ENCODE measurements at regions not wholly inside any gene's neighbourhood (a gene's known extent, or its start where the extent isn't known, plus 50 kb on each side); places are given as distances from the start of the nearest gene placed in this dataset.

GRCh38 chr2:146031158-146031557 lies 1511.2 kb upstream of the ZEB2 start:
- Mint-ChIP-seq H3K27me3 (ENCODE audit: insufficient read depth, unreplicated experiment) (no peaks in the 10 kb centered on the region), H3K4me3 (ENCODE audit: unreplicated experiment) (no peak overlapping the region), H3K27ac (ENCODE audit: low read depth, unreplicated experiment) (no peak overlapping the region), H3K4me1 (ENCODE audit: insufficient read depth, unreplicated experiment) (no peaks in the 10 kb centered on the region), H3K9me3 (ENCODE audit: unreplicated experiment) (no peaks in the 10 kb centered on the region), H3K36me3 (ENCODE audit: insufficient read depth, unreplicated experiment) (no peaks in the 10 kb centered on the region)
- ChIA-PET CTCF (no interaction called here), POLR2A (no interaction called here)
- no TSS peak for BruUV-seq (replicated peaks)
- TF ChIP-seq, protein P1, sequence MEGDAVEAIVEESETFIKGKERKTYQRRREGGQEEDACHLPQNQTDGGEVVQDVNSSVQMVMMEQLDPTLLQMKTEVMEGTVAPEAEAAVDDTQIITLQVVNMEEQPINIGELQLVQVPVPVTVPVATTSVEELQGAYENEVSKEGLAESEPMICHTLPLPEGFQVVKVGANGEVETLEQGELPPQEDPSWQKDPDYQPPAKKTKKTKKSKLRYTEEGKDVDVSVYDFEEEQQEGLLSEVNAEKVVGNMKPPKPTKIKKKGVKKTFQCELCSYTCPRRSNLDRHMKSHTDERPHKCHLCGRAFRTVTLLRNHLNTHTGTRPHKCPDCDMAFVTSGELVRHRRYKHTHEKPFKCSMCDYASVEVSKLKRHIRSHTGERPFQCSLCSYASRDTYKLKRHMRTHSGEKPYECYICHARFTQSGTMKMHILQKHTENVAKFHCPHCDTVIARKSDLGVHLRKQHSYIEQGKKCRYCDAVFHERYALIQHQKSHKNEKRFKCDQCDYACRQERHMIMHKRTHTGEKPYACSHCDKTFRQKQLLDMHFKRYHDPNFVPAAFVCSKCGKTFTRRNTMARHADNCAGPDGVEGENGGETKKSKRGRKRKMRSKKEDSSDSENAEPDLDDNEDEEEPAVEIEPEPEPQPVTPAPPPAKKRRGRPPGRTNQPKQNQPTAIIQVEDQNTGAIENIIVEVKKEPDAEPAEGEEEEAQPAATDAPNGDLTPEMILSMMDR (IDR thresholded peaks at IDR 0.05; ENCODE audit: unreplicated experiment), result no peak
- peak; percentile 36 for DNase-seq (ENCODE audit: unreplicated experiment)
- intact Hi-C loops (cut with micrococcal nuclease), result no loop called here

DNA sequence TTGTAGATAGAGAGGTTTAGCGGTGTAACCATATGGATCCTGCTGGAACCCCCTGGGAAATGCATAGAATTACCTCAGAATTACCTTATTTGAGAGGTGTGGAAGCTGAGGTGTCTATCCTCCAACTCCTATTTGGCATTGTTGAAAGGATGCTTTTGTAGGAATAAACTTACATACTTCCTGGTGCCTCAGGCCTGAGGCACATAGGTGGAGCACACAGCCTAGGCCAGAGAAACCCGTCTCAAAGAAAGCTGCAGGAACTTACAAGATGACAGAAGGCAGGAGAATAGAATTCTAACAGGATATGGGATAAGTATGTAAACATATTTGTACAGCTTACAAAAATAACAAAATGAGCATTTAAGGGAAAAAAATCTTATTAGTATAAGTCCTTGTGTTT lies 1507.2 kb upstream of the ZEB2 start:
- Mint-ChIP-seq H3K9me3 (ENCODE audit: unreplicated experiment) (no peaks in the 10 kb centered on the region), H3K4me3 (ENCODE audit: unreplicated experiment) (no peak overlapping the region), H3K27ac (ENCODE audit: low read depth, unreplicated experiment) (no peak overlapping the region), H3K36me3 (ENCODE audit: insufficient read depth, unreplicated experiment) (no peaks in the 10 kb centered on the region), H3K4me1 (ENCODE audit: insufficient read depth, unreplicated experiment) (no peaks in the 10 kb centered on the region), H3K27me3 (ENCODE audit: insufficient read depth, unreplicated experiment) (no peaks in the 10 kb centered on the region)
- intact Hi-C loops (cut with micrococcal nuclease), result no loop called here
- TF ChIP-seq, protein P1 (IDR thresholded peaks at IDR 0.05; ENCODE audit: unreplicated experiment), result no peak
- POLR2A ChIA-PET, result no interaction called here
- CTCF ChIA-PET, result interaction anchor here (0.7 kb wide), 1 partner anchor 733 kb away, joined by 3 read pairs; no protein-coding TSS in a partner anchor
- no TSS peak for BruUV-seq (replicated peaks)
- DNase-seq (ENCODE audit: unreplicated experiment), result no peak

DNA sequence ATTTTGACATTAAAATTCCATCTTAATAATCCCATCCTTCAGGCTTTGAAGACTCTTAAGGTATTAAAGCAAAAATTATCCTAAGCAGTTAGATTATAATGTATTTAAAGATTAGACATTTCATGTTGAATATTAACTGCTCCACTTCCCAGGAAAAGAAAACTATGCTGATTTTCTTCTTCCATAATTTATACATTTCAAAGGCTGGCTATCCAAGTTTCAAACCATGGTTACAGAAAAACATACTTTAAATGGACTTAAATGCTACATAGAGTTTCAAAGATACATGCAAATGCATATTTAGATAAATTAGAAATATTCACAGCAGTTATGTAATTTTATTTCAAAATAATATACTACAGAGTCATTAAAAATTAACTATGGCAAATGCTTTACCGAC lies 1505.6 kb upstream of the ZEB2 start:
- Mint-ChIP-seq H3K27ac (ENCODE audit: low read depth, unreplicated experiment) (no peak overlapping the region), H3K4me1 (ENCODE audit: insufficient read depth, unreplicated experiment) (no peaks in the 10 kb centered on the region), H3K36me3 (ENCODE audit: insufficient read depth, unreplicated experiment) (no peaks in the 10 kb centered on the region), H3K4me3 (ENCODE audit: unreplicated experiment) (no peak overlapping the region), H3K27me3 (ENCODE audit: insufficient read depth, unreplicated experiment) (no peaks in the 10 kb centered on the region), H3K9me3 (ENCODE audit: unreplicated experiment) (no peaks in the 10 kb centered on the region)
- CTCF ChIA-PET, result no interaction called here
- DNase-seq (ENCODE audit: unreplicated experiment), result no peak
- TF ChIP-seq, protein P1 (IDR thresholded peaks at IDR 0.05; ENCODE audit: unreplicated experiment), result no peak
- intact Hi-C loops (cut with micrococcal nuclease), result no loop called here
- POLR2A ChIA-PET, result no interaction called here
- no TSS peak for BruUV-seq (replicated peaks)

GRCh38 chr2:146024212-146024743 lies 1504.4 kb upstream of the ZEB2 start:
- no peak overlapping the region for H3K4me3 Mint-ChIP-seq (ENCODE audit: unreplicated experiment)
- no TSS peak for BruUV-seq (replicated peaks)
- H3K4me1 Mint-ChIP-seq (ENCODE audit: insufficient read depth, unreplicated experiment), result no peaks in the 10 kb centered on the region
- ChIA-PET CTCF (interaction anchor here (0.6 kb wide), 1 partner anchor 90 kb away, joined by 3 read pairs; no protein-coding TSS in a partner anchor), POLR2A (no interaction called here)
- no peak overlapping the region for H3K27ac Mint-ChIP-seq (ENCODE audit: low read depth, unreplicated experiment)
- no peak for DNase-seq (ENCODE audit: unreplicated experiment)
- H3K27me3 Mint-ChIP-seq (ENCODE audit: insufficient read depth, unreplicated experiment), result no peaks in the 10 kb centered on the region
- intact Hi-C loops (cut with micrococcal nuclease), result no loop called here
- H3K36me3 Mint-ChIP-seq (ENCODE audit: insufficient read depth, unreplicated experiment), result no peaks in the 10 kb centered on the region
- TF ChIP-seq, protein P1 (IDR thresholded peaks at IDR 0.05; ENCODE audit: unreplicated experiment), result no peak
- no peaks in the 10 kb centered on the region for H3K9me3 Mint-ChIP-seq (ENCODE audit: unreplicated experiment)

All from MCF 10A (cell line).